HEK293 (cell line): ENCODE measurements at regions not wholly inside any gene's neighbourhood (a gene's known extent, or its start where the extent isn't known, plus 50 kb on each side); places are given as distances from the start of the nearest gene placed in this dataset.

Experiments used
- CTCF ChIA-PET: fragments of 350-600 bp; formaldehyde crosslinking; extraction: SDS; loops from one replicate; lab custom pipeline; 2021; ENCODE audit warnings: antibody characterized with exemption; lab: Yijun Ruan, JAX
- POLR2A ChIA-PET: fragments of 300-600 bp; formaldehyde crosslinking; extraction: SDS; loops from one replicate; lab custom pipeline; 2020; ENCODE audit warnings: antibody characterized with exemption, inconsistent platforms; lab: Yijun Ruan, JAX
- H3K27ac ChIP-seq: fragments of 200-500 bp; sonication (Bioruptor generic); 2 replicates; pipeline ENCODE4 v1.5.1; 2014; ENCODE audit warnings: low read depth, low read length, control low read depth, inconsistent platforms; ENCODE audit errors: extremely low read depth
- H3K36me3 ChIP-seq, 2 experiments: fragments of 200-500 bp in 1 of 2; sonication (Bioruptor generic) in 1 of 2; 1 replicate in 1 of 2; 2 replicates in 1 of 2; pipeline ENCODE4 v1.5.1; 2014 to 2017; ENCODE audit warnings: inconsistent platforms in 2 of 2, low read length in 2 of 2; ENCODE audit not compliant: control insufficient read depth in 2 of 2, insufficient read depth in 1 of 2
- H3K4me1 ChIP-seq: fragments of 200-500 bp; sonication (Bioruptor generic); 2 replicates; pipeline ENCODE4 v1.5.1; 2014; ENCODE audit warnings: mild to moderate bottlenecking, low read length, inconsistent platforms; ENCODE audit not compliant: control insufficient read depth, insufficient read depth
- H3K4me3 ChIP-seq: 2 replicates; pipeline ENCODE4 v1.5.1; 2011; ENCODE audit warnings: low read depth, mild to moderate bottlenecking, control low read depth, low read length, moderate library complexity
- H3K9me3 ChIP-seq: fragments of 200-500 bp; sonication (Bioruptor generic); 2 replicates; pipeline ENCODE4 v1.5.1; 2014; ENCODE audit warnings: low read depth, low read length, inconsistent platforms; ENCODE audit not compliant: control insufficient read depth, insufficient read depth
- HOXD13 ChIP-seq: sonication (generic); formaldehyde crosslinking; IDR thresholded peaks from 2 replicates; pipeline ENCODE4 v1.8.0; 2022; ENCODE audit warnings: missing genetic modification reagents, borderline replicate concordance
- MYNN ChIP-seq: fragments of 450-650 bp; formaldehyde crosslinking; IDR thresholded peaks from 2 replicates; pipeline ENCODE4 v1.5.1; 2016; ENCODE audit warnings: missing biosample characterization, missing genetic modification characterization, borderline replicate concordance
- SALL2 ChIP-seq: fragments of 450-650 bp; formaldehyde crosslinking; IDR thresholded peaks from 2 replicates; pipeline ENCODE4 v1.5.0; 2017; ENCODE audit warnings: missing biosample characterization, mild to moderate bottlenecking, missing genetic modification characterization, borderline replicate concordance
- ZNF146 ChIP-seq: fragments of 450-650 bp; formaldehyde crosslinking; IDR thresholded peaks from 2 replicates; pipeline ENCODE4 v1.5.1; 2016; ENCODE audit warnings: missing biosample characterization, missing genetic modification characterization
- ZNF24 ChIP-seq: fragments of 450-650 bp; formaldehyde crosslinking; IDR thresholded peaks from 2 replicates; pipeline ENCODE4 v1.5.1; 2016; ENCODE audit warnings: missing biosample characterization, missing genetic modification characterization
- ZNF248 ChIP-seq: fragments of 450-650 bp; formaldehyde crosslinking; IDR thresholded peaks from 2 replicates; pipeline ENCODE4 v1.5.1; 2017; ENCODE audit warnings: missing biosample characterization, missing genetic modification characterization
- ZNF366 ChIP-seq: fragments of 450-650 bp; formaldehyde crosslinking; conservative IDR thresholded peaks from 2 replicates; pipeline ENCODE4 v1.5.1; 2016; ENCODE audit warnings: missing biosample characterization, missing genetic modification characterization
- ZNF404 ChIP-seq: fragments of 450-650 bp; formaldehyde crosslinking; IDR thresholded peaks from 2 replicates; pipeline ENCODE4 v1.5.1; 2017; ENCODE audit warnings: missing biosample characterization, missing genetic modification characterization
- ZNF510 ChIP-seq: fragments of 450-650 bp; formaldehyde crosslinking; IDR thresholded peaks from 2 replicates; pipeline ENCODE4 v1.5.1; 2018; ENCODE audit warnings: mild to moderate bottlenecking, missing genetic modification characterization, missing biosample characterization; ENCODE audit not compliant: insufficient replicate concordance
- ZNF555 ChIP-seq: fragments of 450-650 bp; formaldehyde crosslinking; conservative IDR thresholded peaks from 2 replicates; pipeline ENCODE4 v1.5.1; 2017; ENCODE audit warnings: missing biosample characterization, mild to moderate bottlenecking, missing genetic modification characterization, inconsistent platforms
- ZNF621 ChIP-seq: fragments of 450-650 bp; formaldehyde crosslinking; IDR thresholded peaks from 2 replicates; pipeline ENCODE4 v1.5.1; 2017; ENCODE audit warnings: missing biosample characterization, missing genetic modification characterization
- ZNF629 ChIP-seq: fragments of 450-650 bp; formaldehyde crosslinking; IDR thresholded peaks from 2 replicates; pipeline ENCODE4 v1.5.1; 2017; ENCODE audit warnings: missing biosample characterization, missing genetic modification characterization
- ZNF664 ChIP-seq: fragments of 450-650 bp; formaldehyde crosslinking; IDR thresholded peaks from 2 replicates; pipeline ENCODE4 v1.5.1; 2016; ENCODE audit warnings: missing biosample characterization, missing genetic modification characterization
- ZNF76 ChIP-seq: fragments of 450-650 bp; formaldehyde crosslinking; IDR thresholded peaks from 2 replicates; pipeline ENCODE4; 2016; ENCODE audit warnings: low read depth, missing biosample characterization, missing genetic modification characterization, borderline replicate concordance
- TF ChIP-seq, protein P1 (sequence below): IDR thresholded peaks from 2 replicates; pipeline ENCODE4 v1.6.1; 2011; ENCODE audit warnings: mild to moderate bottlenecking, low read depth, low read length, borderline replicate concordance
- TF ChIP-seq, protein P2 (sequence below): fragments of 450-650 bp; formaldehyde crosslinking; IDR thresholded peaks from 2 replicates; pipeline ENCODE4 v1.5.1; 2016; ENCODE audit warnings: missing biosample characterization, missing genetic modification characterization
- TF ChIP-seq, protein P3 (sequence below): fragments of 450-650 bp; IDR thresholded peaks from 2 replicates; pipeline ENCODE4 v1.5.1; 2018; ENCODE audit warnings: missing biosample characterization, mild to moderate bottlenecking, missing genetic modification characterization
- TF ChIP-seq, protein P4 (sequence below): fragments of 450-650 bp; formaldehyde crosslinking; IDR thresholded peaks from 2 replicates; pipeline ENCODE4 v1.5.1; 2017; ENCODE audit warnings: missing biosample characterization, missing genetic modification characterization
- TF ChIP-seq, protein P5 (sequence below): fragments of 450-650 bp; formaldehyde crosslinking; IDR thresholded peaks from 2 replicates; pipeline ENCODE4 v1.5.1; 2016; ENCODE audit warnings: missing biosample characterization, missing genetic modification characterization
- TF ChIP-seq, protein P6 (sequence below): fragments of 450-650 bp; formaldehyde crosslinking; IDR thresholded peaks from 2 replicates; pipeline ENCODE4 v1.5.1; 2016; ENCODE audit warnings: missing biosample characterization, missing genetic modification characterization

DNA sequence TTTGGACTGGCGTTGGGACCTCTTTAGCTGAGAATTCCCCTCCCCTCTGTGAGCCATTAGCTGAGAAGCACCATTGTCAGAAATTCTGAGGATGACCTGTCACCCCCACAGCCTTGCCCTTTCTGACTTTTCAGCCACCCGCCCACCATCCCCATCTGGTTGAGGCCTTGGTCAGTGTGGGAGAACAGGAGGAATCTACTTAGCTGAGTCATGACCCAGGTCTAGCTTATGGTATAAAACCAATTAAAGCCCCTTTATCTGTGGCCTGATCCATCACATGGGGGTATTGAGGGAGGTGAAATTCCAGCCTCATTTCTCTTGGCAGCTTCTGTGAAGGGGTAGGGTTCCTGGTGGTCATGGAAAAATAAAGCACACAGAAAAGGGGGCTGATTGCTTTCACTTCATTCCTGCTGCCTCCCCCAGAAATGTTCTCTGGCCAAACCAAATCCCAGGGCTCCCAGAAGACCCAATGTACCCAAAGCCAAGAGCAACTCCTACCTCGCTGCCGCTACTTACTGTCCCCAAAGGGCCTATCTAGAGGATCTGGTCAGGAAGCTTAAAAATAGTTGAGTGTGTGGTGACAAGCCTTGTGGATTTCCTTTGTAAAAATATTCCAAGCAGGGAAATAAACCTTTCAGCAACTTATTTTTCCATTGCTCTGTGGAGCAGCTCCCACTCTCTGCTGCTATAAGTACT, 174.8 kb upstream of the TNC start:
- CTCF ChIA-PET = interaction anchor here (0.6 to 1.3 kb wide), 4 partner anchors 9 to 1021 kb away, joined by 3 to 6 read pairs (median 3); no protein-coding TSS in a partner anchor
- POLR2A ChIA-PET = interaction anchor here (0.9 to 1.4 kb wide), 2 partner anchors 9 to 61 kb away, joined by 3 read pairs; no protein-coding TSS in a partner anchor
- TF ChIP-seq HOXD13 (CRISPR knock-in tag) (no peak), ZNF510 (tag by site-specific recombination) (no peak), ZNF366 (tag by site-specific recombination) (no peak), SALL2 (tag by site-specific recombination) (no peak), ZNF248 (no peak), ZNF146 (no peak)
- TF ChIP-seq, protein P1, sequence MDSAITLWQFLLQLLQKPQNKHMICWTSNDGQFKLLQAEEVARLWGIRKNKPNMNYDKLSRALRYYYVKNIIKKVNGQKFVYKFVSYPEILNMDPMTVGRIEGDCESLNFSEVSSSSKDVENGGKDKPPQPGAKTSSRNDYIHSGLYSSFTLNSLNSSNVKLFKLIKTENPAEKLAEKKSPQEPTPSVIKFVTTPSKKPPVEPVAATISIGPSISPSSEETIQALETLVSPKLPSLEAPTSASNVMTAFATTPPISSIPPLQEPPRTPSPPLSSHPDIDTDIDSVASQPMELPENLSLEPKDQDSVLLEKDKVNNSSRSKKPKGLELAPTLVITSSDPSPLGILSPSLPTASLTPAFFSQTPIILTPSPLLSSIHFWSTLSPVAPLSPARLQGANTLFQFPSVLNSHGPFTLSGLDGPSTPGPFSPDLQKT = no peak
- TF ChIP-seq, protein P2, sequence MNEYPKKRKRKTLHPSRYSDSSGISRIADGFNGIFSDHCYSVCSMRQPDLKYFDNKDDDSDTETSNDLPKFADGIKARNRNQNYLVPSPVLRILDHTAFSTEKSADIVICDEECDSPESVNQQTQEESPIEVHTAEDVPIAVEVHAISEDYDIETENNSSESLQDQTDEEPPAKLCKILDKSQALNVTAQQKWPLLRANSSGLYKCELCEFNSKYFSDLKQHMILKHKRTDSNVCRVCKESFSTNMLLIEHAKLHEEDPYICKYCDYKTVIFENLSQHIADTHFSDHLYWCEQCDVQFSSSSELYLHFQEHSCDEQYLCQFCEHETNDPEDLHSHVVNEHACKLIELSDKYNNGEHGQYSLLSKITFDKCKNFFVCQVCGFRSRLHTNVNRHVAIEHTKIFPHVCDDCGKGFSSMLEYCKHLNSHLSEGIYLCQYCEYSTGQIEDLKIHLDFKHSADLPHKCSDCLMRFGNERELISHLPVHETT = no peak
- TF ChIP-seq, protein P3, sequence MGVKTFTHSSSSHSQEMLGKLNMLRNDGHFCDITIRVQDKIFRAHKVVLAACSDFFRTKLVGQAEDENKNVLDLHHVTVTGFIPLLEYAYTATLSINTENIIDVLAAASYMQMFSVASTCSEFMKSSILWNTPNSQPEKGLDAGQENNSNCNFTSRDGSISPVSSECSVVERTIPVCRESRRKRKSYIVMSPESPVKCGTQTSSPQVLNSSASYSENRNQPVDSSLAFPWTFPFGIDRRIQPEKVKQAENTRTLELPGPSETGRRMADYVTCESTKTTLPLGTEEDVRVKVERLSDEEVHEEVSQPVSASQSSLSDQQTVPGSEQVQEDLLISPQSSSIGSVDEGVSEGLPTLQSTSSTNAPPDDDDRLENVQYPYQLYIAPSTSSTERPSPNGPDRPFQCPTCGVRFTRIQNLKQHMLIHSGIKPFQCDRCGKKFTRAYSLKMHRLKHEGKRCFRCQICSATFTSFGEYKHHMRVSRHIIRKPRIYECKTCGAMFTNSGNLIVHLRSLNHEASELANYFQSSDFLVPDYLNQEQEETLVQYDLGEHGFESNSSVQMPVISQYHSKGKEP (tag by site-specific recombination) = no peak
- TF ChIP-seq, protein P4, sequence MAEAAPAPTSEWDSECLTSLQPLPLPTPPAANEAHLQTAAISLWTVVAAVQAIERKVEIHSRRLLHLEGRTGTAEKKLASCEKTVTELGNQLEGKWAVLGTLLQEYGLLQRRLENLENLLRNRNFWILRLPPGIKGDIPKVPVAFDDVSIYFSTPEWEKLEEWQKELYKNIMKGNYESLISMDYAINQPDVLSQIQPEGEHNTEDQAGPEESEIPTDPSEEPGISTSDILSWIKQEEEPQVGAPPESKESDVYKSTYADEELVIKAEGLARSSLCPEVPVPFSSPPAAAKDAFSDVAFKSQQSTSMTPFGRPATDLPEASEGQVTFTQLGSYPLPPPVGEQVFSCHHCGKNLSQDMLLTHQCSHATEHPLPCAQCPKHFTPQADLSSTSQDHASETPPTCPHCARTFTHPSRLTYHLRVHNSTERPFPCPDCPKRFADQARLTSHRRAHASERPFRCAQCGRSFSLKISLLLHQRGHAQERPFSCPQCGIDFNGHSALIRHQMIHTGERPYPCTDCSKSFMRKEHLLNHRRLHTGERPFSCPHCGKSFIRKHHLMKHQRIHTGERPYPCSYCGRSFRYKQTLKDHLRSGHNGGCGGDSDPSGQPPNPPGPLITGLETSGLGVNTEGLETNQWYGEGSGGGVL (tag by site-specific recombination) = no peak

DNA sequence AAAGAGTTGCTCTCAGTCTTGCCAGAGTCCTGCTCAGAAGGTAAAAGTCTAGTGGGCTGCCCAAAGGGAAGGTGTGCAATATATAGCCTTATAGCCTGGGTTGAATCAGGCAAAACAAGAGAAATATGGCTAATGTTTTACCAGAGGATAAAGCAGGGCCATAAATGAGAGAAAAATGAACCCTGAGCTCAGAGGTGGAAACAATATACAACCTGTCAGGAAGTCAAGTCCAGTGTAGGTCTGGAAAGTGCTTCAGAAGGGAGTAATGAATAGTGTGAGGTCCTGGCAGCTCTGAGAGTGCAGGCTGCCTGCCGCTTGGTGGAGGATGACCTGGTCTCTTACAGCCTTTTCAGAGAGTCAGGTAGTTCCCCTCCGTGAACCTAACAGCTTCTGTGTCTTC, 177.8 kb upstream of the TNC start:
- H3K36me3 ChIP-seq = no peaks in the 10 kb centered on the region
- POLR2A ChIA-PET = no interaction called here
- CTCF ChIA-PET = no interaction called here
- no peak overlapping the region for H3K4me3 ChIP-seq
- H3K4me1 ChIP-seq = no peaks in the 10 kb centered on the region
- H3K9me3 ChIP-seq = no peaks in the 10 kb centered on the region
- no peak overlapping the region for H3K27ac ChIP-seq
- TF ChIP-seq ZNF629 (tag by site-specific recombination) = no peak
- no peak for TF ChIP-seq MYNN (tag by site-specific recombination)
- no peak for TF ChIP-seq ZNF24 (tag by site-specific recombination)
- TF ChIP-seq ZNF404 (tag by site-specific recombination) = no peak
- no peak for TF ChIP-seq ZNF555 (tag by site-specific recombination)
- TF ChIP-seq ZNF621 (tag by site-specific recombination) = no peak
- TF ChIP-seq, protein P5, sequence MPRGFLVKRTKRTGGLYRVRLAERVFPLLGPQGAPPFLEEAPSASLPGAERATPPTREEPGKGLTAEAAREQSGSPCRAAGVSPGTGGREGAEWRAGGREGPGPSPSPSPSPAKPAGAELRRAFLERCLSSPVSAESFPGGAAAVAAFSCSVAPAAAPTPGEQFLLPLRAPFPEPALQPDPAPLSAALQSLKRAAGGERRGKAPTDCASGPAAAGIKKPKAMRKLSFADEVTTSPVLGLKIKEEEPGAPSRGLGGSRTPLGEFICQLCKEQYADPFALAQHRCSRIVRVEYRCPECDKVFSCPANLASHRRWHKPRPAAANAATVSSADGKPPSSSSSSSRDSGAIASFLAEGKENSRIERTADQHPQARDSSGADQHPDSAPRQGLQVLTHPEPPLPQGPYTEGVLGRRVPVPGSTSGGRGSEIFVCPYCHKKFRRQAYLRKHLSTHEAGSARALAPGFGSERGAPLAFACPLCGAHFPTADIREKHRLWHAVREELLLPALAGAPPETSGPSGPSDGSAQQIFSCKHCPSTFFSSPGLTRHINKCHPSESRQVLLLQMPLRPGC (tag by site-specific recombination) = no peak
- TF ChIP-seq ZNF664 (tag by site-specific recombination) = no peak
- TF ChIP-seq ZNF76 (tag by site-specific recombination) = no peak
- TF ChIP-seq, protein P6, sequence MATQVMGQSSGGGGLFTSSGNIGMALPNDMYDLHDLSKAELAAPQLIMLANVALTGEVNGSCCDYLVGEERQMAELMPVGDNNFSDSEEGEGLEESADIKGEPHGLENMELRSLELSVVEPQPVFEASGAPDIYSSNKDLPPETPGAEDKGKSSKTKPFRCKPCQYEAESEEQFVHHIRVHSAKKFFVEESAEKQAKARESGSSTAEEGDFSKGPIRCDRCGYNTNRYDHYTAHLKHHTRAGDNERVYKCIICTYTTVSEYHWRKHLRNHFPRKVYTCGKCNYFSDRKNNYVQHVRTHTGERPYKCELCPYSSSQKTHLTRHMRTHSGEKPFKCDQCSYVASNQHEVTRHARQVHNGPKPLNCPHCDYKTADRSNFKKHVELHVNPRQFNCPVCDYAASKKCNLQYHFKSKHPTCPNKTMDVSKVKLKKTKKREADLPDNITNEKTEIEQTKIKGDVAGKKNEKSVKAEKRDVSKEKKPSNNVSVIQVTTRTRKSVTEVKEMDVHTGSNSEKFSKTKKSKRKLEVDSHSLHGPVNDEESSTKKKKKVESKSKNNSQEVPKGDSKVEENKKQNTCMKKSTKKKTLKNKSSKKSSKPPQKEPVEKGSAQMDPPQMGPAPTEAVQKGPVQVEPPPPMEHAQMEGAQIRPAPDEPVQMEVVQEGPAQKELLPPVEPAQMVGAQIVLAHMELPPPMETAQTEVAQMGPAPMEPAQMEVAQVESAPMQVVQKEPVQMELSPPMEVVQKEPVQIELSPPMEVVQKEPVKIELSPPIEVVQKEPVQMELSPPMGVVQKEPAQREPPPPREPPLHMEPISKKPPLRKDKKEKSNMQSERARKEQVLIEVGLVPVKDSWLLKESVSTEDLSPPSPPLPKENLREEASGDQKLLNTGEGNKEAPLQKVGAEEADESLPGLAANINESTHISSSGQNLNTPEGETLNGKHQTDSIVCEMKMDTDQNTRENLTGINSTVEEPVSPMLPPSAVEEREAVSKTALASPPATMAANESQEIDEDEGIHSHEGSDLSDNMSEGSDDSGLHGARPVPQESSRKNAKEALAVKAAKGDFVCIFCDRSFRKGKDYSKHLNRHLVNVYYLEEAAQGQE (tag by site-specific recombination) = no peak

More for the DNA sequence above, 174.8 kb upstream of the TNC start:
- Histone ChIP-seq H3K9me3 (no peaks in the 10 kb centered on the region), H3K27ac (no peak overlapping the region), H3K4me1 (no peaks in the 10 kb centered on the region), H3K36me3 (no peaks in the 10 kb centered on the region), H3K4me3 (no peak overlapping the region)
